HL-60 (cell line): ENCODE measurements at regions not wholly inside any gene's neighbourhood (a gene's known extent, or its start where the extent isn't known, plus 50 kb on each side); places are given as distances from the start of the nearest gene placed in this dataset.

ENCODE experiments used
- CTCF ChIP-seq: IDR thresholded peaks from one replicate; pipeline ENCODE4 v1.5.1; 2011; ENCODE audit warnings: low read length, control low read depth, inconsistent platforms; ENCODE audit not compliant: insufficient read depth
- GABPA ChIP-seq: IDR thresholded peaks from 2 replicates; pipeline ENCODE4 v1.6.1; 2012; ENCODE audit warnings: low read depth
- POLR2AphosphoS5 ChIP-seq: IDR thresholded peaks from 2 replicates; pipeline ENCODE4 v1.6.1; 2012; ENCODE audit warnings: low read depth
- REST ChIP-seq: IDR thresholded peaks from 2 replicates; pipeline ENCODE4 v1.6.1; 2012; ENCODE audit warnings: low read depth; ENCODE audit not compliant: insufficient replicate concordance
- SPI1 ChIP-seq: IDR thresholded peaks from 2 replicates; pipeline ENCODE4 v1.6.1; 2012; ENCODE audit warnings: low read depth, mild to moderate bottlenecking, borderline replicate concordance

DNA sequence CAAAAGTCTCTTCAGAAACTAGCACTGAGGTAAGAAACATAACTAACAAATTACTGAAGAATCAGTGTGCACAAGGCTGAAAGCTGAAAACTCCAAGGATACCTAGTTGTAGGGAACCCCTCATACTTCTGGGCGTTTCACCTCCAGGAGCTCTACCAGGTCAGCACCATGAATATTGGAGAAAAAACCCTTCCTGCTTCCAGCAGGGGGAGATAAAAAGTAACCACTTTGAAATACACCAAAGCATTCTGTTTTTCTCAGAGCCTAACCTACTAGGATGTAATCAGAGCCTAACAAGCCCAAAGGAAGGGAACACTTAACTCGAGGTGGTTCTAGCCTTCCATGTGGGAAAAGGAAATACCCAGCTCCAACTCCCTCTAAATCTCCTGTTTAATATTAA lies 175.8 kb upstream of the MME start:
- no peak for TF ChIP-seq CTCF
- no peak for TF ChIP-seq SPI1
- no peak for TF ChIP-seq GABPA
- TF ChIP-seq REST: no peak
- TF ChIP-seq POLR2AphosphoS5: no peak
